A673 (cell line): ENCODE measurements at regions not wholly inside any gene's neighbourhood (a gene's known extent, or its start where the extent isn't known, plus 50 kb on each side); places are given as distances from the start of the nearest gene placed in this dataset.

Experiments used
- BruUV-seq: library from RNA; stranded (reverse); fragments of 400-500 nt; replicated peaks from 2 replicates; lab custom pipeline; 2021; lab: Mats Ljungman, UMichigan
- CTCF ChIA-PET: fragments of 300-600 bp; sonication (Branson Sonifier 250); formaldehyde crosslinking; loops from one replicate; lab custom pipeline; 2022; ENCODE audit warnings: antibody characterized with exemption; lab: Charles Lee
- POLR2A ChIA-PET: fragments of 300-600 bp; sonication (Branson Sonifier 250); formaldehyde crosslinking; loops from one replicate; lab custom pipeline; 2022; ENCODE audit warnings: antibody characterized with exemption; ENCODE audit not compliant: low non-redundant PET; lab: Charles Lee
- DNase-seq: peaks from one replicate; pipeline ENCODE4 v3.0.0-alpha.2; 2015; ENCODE audit warnings: low spot score
- H3K27ac ChIP-seq: fragments of 200-600 bp; sonication (generic); 2 replicates; pipeline ENCODE4 v1.5.1; 2016; ENCODE audit warnings: mixed run types, low read depth, mild to moderate bottlenecking, mixed read lengths, antibody characterized with exemption, low read length; ENCODE audit not compliant: poor library complexity, severe bottlenecking
- H3K27me3 ChIP-seq: fragments of 200-600 bp; sonication (generic); replicated peaks from 2 replicates; pipeline ENCODE4 v1.6.1; 2017; ENCODE audit warnings: mixed run types, low read depth, mild to moderate bottlenecking, mixed read lengths, antibody characterized with exemption, low read length; ENCODE audit not compliant: insufficient read depth, poor library complexity
- H3K36me3 ChIP-seq: fragments of 200-600 bp; sonication (generic); 2 replicates; pipeline ENCODE4 v1.6.1; 2016; ENCODE audit warnings: mixed run types, mild to moderate bottlenecking, mixed read lengths, antibody characterized with exemption, low read length; ENCODE audit not compliant: insufficient read depth, poor library complexity, severe bottlenecking
- H3K4me1 ChIP-seq: fragments of 200-600 bp; sonication (generic); 2 replicates; pipeline ENCODE4 v1.6.1; 2017; ENCODE audit warnings: mixed run types, mild to moderate bottlenecking, mixed read lengths, antibody characterized with exemption, low read length; ENCODE audit not compliant: insufficient read depth, poor library complexity, severe bottlenecking
- H3K4me3 ChIP-seq: fragments of 200-600 bp; sonication (generic); 2 replicates; pipeline ENCODE4 v1.5.1; 2016; ENCODE audit warnings: low read depth, mixed run types, mild to moderate bottlenecking, mixed read lengths, low read length; ENCODE audit not compliant: poor library complexity, severe bottlenecking
- H3K9me3 ChIP-seq: fragments of 200-600 bp; sonication (generic); 2 replicates; pipeline ENCODE4 v1.6.1; 2016; ENCODE audit warnings: mixed run types, low read depth, mild to moderate bottlenecking, mixed read lengths, antibody characterized with exemption, low read length; ENCODE audit not compliant: poor library complexity, severe bottlenecking
- EZH2 ChIP-seq: fragments of 200-600 bp; sonication (generic); IDR thresholded peaks from 2 replicates; pipeline ENCODE4 v1.6.1; 2017; ENCODE audit warnings: borderline replicate concordance, low read depth, mild to moderate bottlenecking, mixed read lengths, antibody characterized with exemption, low read length; ENCODE audit not compliant: poor library complexity, severe bottlenecking
- intact Hi-C: fragments of 100-400 bp; cut with micrococcal nuclease; formaldehyde crosslinking; loops from one replicate; pipeline ENCODE4 v1.10.0; 2022; ENCODE audit not compliant: unreplicated experiment
- TF ChIP-seq, protein P1 (sequence below): fragments of 300-800, 200-600 bp; sonication (generic); conservative IDR thresholded peaks from 2 replicates; pipeline ENCODE4 v1.5.1; 2017; ENCODE audit warnings: low read depth, mild to moderate bottlenecking, antibody characterized with exemption, low read length, moderate library complexity, mixed read lengths

DNA sequence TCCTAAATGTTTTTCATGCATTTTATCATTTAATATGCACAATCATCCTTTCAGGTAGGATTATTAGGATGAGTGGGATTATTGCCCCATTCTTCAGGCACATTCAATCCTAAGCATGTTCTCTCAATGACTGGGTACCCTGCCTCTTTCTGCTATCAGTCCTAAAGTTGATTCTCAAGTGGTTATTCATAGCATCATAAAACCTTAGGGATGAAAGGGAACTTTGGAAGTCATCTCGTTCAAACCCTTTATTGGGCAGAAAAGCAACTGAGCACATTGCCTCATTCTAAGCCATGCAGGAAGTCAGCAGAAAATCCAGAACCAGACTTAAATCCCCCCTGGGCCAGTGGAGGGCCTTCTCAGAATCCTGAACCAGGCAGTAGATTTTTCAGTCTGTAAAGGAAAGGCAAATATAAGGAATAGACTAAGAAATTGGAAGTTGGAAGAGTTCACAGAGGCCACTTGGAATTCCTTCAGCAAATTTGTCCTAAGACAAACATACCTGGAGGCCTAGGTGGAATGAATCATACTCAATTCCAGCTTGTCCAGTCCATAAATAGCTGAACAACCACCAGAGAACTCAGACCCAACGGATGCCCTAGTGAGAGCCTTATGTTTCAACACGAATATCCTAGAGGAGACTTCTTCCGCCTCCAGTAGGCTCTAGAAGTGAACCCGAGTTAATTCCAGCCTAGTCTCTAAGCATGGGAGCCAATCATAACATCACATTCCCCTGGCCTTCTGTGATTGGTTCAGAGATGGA lies 62.7 kb downstream of the IRX6 start:
- intact Hi-C loops = no loop called here
- POLR2A ChIA-PET = no interaction called here
- TF ChIP-seq, protein P1, sequence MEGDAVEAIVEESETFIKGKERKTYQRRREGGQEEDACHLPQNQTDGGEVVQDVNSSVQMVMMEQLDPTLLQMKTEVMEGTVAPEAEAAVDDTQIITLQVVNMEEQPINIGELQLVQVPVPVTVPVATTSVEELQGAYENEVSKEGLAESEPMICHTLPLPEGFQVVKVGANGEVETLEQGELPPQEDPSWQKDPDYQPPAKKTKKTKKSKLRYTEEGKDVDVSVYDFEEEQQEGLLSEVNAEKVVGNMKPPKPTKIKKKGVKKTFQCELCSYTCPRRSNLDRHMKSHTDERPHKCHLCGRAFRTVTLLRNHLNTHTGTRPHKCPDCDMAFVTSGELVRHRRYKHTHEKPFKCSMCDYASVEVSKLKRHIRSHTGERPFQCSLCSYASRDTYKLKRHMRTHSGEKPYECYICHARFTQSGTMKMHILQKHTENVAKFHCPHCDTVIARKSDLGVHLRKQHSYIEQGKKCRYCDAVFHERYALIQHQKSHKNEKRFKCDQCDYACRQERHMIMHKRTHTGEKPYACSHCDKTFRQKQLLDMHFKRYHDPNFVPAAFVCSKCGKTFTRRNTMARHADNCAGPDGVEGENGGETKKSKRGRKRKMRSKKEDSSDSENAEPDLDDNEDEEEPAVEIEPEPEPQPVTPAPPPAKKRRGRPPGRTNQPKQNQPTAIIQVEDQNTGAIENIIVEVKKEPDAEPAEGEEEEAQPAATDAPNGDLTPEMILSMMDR = no peak
- no peak for TF ChIP-seq EZH2
- no peak overlapping the region for H3K27ac ChIP-seq
- H3K4me1 ChIP-seq = no peaks in the 10 kb centered on the region
- no TSS peak for BruUV-seq
- CTCF ChIA-PET = no interaction called here
- no peak for DNase-seq
- H3K36me3 ChIP-seq = no peaks in the 10 kb centered on the region
- peaks cover 2% of the 10 kb centered on the region for H3K27me3 ChIP-seq
- no peaks in the 10 kb centered on the region for H3K9me3 ChIP-seq
- H3K4me3 ChIP-seq = no peak overlapping the region

DNA sequence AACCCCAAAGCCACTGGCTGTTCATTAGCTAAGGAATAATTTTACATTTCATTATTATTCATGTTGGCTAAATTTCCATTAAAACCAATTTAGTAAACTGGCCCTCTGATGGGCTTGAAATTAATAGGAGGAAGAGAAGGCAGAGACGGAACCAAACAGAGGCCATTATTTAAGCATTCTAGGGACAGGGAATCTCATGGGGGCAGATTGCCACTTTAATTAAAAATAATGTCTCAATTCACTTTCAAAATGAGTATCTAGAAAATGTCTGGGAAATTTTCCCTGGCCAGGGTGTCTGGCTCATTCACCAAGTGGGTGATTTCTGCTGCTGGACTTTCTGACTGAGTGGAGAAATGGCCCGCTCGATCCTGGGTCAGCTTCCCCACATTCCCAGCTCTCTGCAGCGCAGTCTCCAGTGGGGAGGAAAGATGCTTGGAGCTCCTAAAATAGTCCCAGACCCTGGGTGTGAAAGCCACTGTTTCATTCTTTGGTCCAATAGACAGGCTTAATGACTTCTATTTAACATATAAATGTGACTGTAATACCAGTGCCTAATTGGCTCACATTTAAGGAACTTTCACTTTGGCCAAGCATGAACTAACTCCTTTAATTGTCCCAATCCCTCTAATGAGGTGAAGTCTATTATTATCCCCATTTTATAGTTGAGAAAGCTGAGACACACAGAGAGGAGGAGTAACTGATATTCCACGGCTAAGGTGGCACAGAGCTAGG lies 64.3 kb downstream of the IRX6 start:
- Histone ChIP-seq H3K4me3 (no peak overlapping the region), H3K27ac (no peak overlapping the region), H3K4me1 (no peaks in the 10 kb centered on the region), H3K27me3 (peaks cover 3% of the 10 kb centered on the region), H3K36me3 (no peaks in the 10 kb centered on the region), H3K9me3 (no peaks in the 10 kb centered on the region)
- no TSS peak for BruUV-seq
- TF ChIP-seq EZH2 = no peak
- TF ChIP-seq, protein P1 = no peak
- POLR2A ChIA-PET = no interaction called here
- DNase-seq = no peak
- CTCF ChIA-PET = no interaction called here
- intact Hi-C loops = no loop called here

DNA sequence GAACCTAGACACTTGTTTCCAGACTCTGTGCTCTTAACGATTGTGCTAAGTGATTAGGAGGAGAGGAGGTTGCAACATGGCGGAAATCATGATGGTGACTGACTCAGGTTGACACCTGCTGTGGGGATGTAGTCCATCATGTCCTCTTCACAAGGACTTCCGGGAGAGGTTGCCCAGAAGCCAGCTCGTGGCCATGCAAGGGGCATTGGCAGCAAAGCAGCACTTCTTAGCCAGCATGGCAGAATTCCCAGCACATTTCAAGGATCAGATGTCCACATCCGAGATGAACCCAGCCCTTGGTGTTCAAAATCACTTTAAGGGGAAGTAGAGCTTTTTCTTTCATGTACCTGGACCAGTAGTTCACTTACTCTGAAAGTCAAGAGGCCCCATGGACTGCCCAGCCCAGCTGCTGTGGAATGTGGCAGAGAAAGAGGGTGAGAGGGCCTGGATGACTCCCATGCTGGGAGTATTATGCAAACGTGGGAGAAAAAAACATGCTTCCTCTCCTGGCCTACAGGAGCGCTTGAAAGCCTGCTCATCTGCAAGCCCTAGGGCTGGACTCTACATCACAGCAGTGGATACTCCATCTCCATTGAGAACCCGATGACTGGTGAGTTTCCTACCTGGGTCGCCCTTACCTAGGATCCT lies 65.5 kb downstream of the IRX6 start:
- Histone ChIP-seq H3K9me3 (no peaks in the 10 kb centered on the region), H3K27me3 (peaks cover 3% of the 10 kb centered on the region), H3K4me3 (no peak overlapping the region), H3K36me3 (no peaks in the 10 kb centered on the region), H3K27ac (no peak overlapping the region), H3K4me1 (no peaks in the 10 kb centered on the region)
- TF ChIP-seq, protein P1 = no peak
- TF ChIP-seq EZH2 = no peak
- POLR2A ChIA-PET = no interaction called here
- no TSS peak for BruUV-seq
- no peak for DNase-seq
- CTCF ChIA-PET = no interaction called here
- intact Hi-C loops = no loop called here
